ENCODE measurements at regions not wholly inside any gene's neighbourhood (a gene's known extent, or its start where the extent isn't known, plus 50 kb on each side); places are given as distances from the start of the nearest gene placed in this dataset.
"Not testable (repeated sequence)": the region's sequence is repeated elsewhere in the genome, so short reads cannot be mapped to it uniquely, and the experiment has no call there.

DNA sequence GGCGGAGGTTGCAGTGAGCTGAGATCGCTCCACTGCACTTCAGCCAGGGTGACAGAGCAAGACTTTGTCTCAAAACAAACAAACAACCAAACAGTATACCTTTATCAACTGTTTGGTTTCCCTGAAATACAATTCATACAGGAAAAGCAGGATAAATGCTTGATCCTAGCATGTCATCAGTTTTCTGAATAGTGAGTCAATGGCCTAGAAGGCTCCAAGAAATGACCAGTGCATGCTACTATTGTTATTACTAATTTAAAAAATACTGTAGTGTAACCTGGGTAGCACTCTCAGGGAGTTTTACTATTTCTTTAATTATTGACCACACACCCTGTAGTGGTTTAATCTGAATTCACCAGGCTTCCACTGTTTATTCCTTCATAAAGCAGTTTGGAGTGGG lies 101.0 kb upstream of the PTPN3 start:
- DNase-seq = no peak

DNA sequence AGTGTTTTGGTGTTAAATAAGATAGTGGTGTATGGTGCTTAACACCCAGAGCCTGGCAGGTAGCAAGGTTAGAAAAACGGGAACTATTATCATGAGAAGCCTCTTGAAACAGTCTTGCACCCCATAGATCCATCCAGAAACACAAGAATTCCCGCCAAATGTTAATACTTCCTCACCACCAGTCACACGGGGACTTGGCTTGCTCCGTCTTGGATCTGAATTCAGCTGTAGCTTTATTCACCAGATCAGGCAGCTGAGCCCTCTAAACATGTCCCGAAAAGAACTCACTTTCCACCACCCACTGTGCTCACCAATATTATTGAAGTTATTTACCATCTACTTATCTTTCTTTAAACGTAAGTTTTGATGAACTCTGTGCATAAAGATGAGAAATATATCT lies 101.6 kb upstream of the PTPN3 start:
- no peak for DNase-seq

DNA sequence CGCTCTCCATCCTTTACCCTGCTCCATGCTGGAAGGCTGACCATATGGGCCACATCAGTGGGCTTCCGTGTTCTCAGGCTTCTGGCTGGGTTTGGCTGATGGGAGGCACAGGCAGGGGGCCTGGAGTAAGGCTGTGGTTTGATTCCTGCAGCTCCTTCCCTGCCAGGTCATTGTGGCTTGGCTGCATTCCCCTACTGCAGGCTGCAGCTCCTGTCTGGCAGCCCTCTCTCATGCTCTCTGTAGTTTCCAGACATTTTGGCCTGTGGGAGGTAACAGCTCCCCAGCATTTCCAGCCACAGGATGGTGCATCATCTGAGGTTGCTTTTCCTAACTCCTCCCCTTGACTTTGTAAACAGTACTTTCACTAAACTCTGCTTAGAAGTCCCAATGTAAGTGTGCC lies 102.0 kb upstream of the PTPN3 start:
- no peak for DNase-seq

DNA sequence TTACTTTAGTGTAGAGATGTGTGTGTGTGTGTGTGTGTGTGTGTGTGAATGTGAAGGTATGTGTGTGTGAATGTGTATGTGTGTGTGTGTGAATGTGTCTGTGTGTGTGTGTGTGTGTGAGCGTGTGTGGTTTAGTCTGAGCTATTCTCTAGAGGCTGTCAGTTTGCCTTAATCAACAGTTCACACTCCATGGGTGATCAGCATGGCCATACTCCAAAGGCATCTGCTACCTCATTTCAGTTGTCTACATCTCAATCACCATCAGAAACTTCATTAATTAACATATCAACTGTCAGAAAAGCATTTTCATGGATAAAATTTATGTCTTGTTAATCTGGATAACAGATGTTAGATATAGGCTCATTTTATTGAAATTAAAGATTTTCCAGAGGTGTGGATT lies 103.1 kb upstream of the PTPN3 start:
- DNase-seq = no peak

DNA sequence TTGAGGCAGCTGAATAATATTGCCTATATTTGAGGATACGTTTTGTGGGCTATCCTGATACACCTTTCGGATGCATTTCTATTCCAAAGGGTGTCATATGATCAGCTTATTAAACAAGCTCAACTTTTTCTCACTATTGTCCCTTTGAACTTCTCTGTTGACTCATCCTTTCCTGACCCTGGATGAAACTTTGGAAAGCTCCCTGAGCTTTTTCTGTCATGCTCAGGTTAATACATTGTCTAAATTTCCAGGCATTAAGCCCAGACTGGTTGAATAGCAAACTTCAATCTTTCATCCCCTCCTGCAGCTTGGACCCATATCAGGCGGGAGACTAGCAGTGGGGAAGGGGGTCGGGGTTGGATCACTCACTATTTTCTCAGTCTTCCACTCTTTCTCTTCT lies 104.9 kb upstream of the PTPN3 start:
- no peak for DNase-seq

DNA sequence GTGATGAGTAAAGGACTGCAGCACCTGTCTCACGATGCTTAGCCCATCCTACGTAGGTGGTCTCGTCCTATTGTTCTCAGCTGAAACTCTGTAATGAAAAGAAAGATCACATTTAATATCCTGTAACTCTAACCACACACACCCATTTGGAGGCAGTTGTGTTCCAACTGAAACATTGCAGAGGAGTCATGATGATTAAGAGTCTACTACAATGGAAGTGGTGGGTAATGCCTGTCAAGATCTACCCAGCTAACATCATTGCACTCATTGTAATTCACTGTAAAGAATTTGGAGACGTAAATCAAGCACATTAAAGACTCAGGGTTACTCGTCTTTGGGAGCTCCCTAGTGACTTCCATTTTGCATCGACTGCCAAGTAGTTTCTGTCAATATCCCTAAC lies 106.0 kb upstream of the PTPN3 start:
- DNase-seq = no peak

DNA sequence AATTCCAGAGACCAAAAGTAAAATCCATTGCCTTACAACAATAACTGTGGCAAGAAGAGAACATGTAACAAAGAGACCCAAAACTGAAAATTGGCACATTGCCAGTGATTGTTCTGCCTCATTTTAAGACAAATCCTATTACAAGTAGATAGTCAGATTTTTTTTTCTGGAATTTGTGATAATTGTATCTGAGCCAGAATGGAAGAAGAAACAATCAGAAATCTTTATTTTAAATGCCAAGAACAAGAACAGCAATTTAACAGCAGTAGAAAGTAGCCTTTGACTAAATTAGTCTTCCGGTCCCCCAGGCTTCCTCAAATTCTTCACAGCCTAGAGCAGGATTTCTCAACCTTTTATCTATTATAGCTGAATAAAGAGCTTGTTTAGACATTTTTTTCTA lies 106.7 kb upstream of the PTPN3 start:
- no peak for DNase-seq

DNA sequence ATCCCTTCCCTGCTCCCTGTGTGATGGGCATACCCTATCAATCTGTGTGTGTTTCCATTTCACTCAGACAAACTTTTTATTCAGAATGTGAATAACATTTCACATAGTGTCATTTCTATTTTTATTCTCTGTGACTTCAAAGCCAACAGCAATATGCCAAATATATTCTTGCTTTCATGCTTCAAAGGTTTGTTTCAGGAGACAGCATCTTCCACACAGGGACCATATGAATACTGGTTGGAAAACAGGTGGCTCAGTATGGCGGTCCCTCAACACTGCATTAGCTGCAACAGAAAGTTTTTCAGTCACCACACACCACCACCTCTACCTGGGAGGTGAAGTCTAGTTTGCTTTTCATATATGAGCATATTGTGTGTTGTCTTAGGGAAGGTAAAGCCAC lies 111.0 kb upstream of the PTPN3 start:
- DNase-seq = no peak

DNA sequence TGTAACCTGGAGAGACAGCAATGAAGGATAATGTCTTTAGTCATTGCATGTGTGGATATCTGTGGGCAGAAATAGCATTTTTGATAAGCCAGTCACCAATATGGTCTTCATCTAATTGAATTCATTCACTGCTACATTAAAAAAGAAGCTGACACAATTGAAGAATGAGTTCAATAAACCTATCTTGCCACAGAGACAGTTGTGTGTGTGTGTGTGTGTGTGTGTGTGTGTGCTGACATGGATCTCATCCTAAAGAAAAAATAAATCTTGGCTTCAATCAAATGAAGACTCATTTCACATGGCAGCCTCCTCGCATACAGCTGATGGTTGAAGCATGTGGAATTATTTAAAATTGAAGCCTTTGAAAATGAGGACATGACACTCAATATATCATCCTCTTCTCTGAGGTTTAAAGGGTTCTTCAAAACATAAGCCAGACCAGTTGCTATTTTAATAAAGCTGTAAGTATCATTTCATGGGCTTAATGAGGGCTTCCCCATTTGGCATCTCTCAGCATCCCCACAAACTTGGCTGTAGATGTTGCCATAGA lies 118.5 kb upstream of the PTPN3 start:
- DNase-seq = no peak

DNA sequence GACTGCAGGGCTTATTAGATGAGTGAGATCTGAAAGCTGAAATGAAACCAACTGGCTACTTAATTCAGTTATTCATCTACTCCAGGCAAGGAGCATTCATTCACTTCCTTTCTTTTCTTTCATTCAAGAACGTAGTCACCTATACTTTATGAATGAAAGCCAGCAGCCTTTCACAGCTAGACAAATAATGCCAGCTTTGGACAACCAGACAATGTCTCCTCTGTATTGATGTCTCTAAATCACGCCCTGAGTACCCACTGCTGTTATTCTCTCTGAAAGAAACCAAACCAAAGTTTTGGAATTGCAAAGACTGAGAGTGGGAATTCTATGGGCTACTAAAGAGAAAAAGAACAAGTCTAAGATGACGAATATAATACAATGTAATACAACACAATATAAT lies 121.2 kb upstream of the PTPN3 start:
- DNase-seq = no peak

DNA sequence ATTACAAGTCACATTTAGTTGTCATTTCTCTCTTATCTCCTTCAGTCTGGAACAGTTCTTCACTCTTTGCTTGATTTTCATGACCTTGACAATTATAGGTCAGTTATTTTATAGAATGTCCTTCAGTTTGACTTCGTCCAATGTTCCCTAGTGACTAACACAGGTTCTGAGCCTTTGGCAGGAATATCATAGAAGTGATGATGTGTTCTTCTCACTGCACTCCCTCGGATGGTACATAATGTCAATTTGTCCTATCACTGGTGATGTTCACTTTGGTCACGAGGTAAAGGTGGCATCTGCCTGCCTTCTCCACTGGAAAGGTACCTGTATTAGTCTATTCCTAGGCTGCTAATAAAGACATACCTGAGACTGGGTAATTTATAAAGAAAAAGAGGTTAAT lies 126.0 kb upstream of the PTPN3 start:
- no peak for DNase-seq

DNA sequence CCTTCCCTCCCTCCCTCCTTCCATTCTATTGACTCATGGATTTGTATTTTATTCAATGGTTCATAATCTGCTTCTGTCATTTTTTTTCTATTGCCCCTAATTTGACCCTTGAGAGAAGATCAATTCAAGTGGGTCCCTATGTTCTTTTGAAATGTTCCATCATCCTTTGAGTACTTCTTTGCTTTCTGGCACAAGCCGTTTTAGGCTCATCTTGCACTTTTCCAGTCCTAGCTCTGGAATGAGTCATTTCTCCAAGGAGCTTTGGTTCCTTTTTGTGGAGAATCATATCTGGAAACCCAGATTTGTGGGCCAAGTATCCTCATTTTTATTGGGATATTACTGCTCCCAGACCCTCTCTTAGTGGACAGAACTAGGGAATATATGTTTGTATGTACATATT lies 126.8 kb upstream of the PTPN3 start:
- no peak for DNase-seq

DNA sequence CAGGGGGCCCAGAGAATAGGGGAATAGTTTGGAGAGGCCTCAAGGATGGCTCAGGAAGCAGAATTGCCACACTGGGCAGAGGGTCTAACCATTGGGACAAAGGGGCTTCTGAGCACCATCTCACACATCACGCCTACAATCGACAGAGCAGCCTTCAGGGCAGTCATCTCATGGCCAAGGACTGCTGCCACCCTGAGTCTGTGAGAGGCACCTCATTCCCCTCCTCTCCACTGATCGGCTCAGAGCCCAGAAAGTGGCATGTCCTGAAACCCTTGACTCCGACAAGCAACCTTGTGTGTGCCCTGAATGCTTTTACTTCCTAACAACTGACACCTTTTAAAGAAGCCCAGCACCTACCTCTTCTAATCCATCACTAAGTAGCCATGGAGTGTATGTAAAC lies 128.9 kb upstream of the PTPN3 start:
- no peak for DNase-seq

DNA sequence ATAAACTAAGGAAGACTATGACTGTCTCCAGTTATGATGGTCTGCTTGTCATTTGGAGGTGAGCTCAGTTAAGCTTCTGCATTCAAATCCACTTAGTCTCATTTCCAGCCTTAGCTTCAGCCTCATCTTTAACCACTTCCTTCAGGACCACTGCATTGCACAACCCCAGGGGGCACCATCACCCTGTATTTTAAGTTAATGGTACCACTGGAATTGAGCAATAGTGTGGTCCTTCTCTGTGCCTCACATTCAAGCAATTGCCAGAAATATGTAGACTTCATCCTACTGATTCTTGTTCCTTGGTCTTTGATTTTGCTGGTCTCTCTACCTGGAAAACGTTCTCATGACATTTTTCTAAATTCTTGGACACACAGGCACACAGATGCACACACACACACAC lies 131.5 kb upstream of the PTPN3 start:
- DNase-seq = no peak

DNA sequence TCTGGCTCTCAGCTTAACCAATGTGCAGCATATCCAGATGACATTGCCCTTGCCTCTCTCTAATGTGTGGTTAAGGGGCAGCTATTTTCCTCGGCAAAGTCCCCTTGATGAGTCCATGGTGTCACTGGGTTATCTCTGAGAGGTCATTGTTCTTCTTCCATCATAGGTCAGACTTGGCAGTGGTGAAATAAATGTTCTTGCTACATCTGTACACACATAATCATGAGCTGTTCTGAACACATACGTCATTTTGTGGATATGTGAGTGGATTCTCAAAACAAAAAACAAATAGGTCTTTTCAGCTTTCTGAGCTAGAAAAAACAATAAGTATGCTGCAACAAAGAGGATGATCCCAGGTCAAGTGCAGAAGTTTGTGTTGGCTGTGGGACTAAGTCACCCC lies 134.7 kb upstream of the PTPN3 start:
- no peak for DNase-seq

DNA sequence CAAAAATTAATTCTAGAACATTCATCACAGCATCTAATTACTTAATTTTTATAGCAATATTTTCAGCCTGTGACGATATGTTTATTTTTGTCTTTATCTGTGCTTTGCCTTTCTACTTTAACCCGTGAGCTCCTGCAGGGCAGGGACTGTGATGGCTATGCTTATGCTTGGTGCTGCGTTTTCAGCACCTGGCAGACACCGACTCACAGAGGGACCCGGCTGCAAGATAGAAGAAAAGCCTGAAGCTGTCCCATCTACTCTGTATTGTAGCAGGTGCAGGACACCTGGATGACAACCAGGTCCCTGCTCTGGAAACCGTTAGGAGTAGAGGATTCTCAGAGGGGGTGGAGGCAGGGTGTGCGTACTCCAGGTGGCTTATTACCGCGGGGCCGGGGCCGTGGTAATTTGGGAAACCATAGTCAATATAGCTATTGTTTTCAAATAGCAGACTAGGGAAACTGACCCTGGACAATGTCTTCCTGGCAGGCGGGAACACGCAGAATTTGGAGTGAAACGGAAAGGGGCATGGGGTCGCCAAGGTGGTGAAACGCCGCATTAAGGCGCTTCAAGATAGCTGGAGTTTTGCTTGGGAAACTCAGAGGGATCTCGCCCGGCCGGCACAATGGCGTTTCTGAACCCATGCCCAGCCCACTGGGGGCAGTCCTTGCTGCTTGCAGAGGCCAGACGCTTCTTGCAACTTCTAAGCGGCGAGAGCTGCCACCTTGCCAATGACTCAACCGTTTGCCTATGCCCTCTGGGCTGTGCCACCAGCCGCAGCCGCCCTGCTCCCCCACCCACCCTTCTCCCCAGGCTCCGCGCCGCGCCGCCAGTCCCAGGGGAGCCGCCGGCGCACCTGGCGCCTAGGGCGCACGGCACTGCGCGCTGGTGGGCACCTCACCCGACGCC lies 140.1 kb upstream of the PALM2AKAP2 start:
- no peak for DNase-seq

DNA sequence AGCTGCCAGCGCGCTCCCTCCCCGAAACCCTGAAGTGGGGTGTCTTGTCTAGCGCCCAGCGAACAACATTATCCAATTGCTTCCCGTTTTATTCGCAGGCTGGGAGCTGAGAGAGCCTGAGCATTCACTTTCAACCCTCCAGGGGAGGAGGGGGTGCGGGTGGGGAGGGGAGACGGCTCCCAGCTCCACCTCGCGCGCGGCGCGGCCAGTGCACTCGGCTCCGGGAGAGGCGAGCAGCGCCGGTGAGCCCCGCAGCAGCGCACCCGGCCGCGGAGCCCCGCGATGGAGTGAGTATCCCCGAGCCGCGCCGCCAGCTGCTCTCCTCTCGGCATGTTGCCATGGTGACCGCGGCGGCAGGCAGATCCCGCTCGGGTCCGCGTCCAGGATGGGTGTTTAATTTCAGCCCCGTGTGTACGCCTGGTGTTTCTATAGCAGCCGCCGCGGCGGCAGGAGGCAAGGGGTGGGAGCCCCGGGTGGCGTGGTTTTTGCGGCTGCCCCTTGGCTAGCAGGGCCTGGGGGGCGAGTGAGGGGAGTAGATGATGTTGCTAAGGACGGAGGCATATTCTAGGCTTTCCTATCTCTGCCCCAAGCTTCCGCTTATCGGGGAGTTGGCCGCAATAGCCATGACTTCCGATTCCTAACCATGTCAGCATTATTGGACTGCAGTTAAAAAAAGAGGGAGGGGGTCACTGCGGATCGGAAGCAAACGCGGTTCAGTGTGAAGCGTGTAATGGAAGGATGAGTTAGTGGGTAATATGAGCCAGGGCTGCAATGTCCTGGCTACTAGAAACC lies 139.2 kb upstream of the PALM2AKAP2 start:
- no peak for DNase-seq

DNA sequence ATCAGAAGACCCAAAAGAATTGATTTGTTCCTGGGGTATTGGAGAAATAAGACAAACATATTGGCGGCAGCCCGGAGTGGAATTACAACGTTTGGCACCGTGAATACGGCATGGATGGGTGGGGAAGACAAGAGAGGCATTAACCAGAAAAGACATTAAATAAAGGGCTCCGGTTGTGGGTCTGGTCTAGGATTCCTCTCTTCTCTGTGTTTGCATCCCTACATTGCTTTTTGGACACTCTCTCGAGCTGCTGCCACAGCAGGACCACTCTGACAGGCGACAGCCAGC lies 138.7 kb upstream of the PALM2AKAP2 start:
- DNase-seq = no peak

DNA sequence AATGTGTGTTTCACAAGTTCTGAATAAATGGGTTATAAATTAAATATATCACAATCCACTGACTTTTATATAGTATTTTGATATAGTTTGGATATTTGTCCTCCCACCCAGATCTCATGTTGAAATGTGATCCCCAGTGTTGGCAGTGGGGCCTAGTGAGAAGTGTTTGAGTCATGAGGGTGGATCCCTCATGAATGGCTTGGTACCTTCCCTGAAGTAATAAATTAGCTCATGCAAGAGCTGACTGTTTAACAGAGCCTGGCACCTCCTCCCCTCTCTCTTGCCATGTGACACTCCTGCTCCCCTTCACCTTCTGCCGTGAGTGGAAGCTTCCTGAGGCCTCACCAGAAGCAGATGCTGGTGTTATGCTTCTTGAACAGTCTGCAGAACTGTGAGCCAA lies 127.9 kb upstream of the PALM2AKAP2 start:
- DNase-seq = no peak

DNA sequence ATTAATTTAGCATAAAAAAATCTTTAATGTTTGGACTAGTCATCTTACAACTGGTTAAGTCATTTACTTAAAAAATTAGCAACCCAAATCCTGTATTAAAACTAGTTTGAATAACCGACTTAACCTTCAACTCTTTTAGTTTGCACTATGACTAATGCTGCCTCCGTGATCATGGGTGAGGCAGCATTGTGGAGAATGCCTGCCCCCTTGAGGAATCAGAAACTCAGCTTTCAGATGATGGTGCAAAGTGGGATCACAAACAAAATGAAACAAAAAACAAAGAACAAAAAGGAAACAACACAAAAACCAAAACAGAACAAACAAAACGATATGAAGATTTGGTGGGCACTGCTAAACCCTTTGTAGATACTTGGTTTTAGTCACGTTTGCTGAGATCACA lies 127.0 kb upstream of the PALM2AKAP2 start:
- no peak for DNase-seq

DNA sequence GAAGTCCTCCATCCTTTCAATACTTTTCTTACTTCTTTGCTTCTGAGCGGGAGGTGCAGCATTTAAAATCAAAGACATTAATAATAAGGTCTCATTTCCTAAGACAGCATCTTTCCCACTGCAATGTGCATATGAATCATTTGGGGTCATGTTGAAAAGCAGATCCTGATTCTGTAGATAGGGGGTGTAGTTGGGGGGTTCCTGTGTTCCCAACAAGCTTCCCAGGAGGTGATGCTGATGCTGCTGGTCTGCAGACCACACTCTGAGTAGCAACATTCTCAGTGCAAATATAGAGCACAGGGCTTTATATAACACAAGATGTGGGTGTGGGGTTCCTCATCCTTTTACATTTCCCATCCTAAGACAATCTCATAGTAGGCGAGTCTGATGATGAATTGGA lies 126.5 kb upstream of the PALM2AKAP2 start:
- no peak for DNase-seq

DNA sequence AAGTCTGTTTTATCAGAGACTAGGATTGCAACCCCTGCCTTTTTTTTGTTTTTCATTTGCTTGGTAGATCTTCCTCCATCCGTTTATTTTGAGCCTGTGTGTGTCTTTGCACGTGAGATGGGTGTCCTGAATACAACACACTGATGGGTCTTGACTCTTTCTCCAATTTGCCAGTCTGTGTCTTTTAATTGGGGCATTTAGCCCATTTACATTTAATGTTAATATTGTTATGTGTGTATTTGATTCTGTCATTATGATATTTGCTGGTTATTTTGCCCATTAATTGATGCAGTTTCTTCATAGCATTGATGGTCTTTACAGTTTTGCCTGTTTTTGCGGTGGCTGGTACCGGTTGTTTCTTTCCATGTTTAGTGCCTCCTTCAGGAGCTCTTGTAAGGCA lies 116.0 kb upstream of the PALM2AKAP2 start:
- not testable (repeated sequence) for DNase-seq

DNA sequence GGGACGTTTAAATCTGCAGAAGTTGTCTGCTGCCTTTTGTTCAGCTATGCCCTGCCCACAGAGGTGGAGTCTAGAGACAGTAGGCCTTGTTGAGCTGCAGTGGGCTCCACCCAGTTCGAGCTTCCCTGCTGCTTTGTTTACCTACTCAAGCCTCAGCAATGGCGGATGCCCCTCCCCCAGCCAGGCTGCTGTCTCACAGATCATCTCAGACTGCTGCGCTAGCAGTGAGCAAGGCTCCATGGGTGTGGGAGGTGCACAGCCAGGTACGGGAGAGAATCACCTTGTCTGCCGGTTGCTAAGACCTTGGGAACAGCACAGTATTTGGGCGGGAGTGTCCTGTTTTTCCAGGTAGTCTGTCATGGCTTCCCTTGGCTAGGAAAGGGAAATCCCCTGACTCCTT lies 114.3 kb upstream of the PALM2AKAP2 start:
- not testable (repeated sequence) for DNase-seq

DNA sequence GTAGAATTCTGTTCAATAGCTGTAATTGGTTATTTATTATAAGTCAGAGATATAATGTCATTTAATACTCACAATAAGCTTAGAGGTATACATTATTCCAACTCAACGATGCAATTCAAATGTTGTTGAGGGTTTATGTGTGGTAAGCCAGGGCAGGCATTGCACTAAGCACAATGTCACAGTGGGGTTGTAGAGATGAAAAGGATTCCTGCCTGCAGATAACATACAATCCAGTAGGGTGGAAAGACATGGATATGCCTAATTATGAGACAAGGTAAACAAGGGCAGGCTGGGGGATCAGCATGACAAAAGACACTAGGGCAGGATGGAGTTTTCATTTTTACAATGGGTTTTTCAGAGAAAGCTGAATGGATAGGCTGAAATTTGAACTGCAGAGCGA lies 98.7 kb upstream of the PALM2AKAP2 start:
- no peak for DNase-seq
